ENCODE measurements at regions not wholly inside any gene's neighbourhood (a gene's known extent, or its start where the extent isn't known, plus 50 kb on each side); places are given as distances from the start of the nearest gene placed in this dataset.

DNA sequence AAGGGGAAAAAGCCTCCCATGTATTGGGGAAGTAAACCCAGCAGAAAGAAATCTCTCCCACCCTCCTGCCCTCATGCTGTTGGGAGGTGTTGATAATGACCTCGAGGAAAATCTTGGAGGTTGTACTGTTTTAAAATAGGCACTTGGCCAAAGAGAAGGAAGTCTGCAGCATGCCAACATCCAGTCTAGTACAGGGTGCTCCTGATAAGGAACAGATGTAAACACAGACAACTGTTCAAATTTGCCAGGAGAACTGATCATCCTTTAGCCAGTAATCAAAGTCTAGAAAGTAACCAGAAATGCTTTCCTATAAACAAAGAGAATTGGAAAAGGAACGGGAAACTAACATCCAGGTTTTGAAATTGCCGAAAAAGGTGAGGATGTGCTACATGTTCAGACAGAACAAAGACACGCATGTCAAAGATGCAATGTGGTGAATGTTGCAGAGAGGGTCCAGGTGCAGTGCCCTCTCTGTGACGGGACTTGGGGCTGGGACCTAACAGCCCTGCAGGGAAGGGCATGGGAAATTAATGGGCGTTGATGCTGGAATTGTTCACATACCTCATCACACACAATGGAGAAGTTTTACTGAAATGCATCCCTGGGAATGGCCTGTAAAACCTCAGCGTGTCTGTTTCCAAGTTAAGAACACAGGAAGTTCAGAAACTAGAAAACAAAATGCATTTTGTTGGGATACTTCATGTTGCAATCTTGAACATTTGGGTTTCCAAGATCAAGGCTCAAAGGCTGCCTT is 125.7 kb upstream of the RND3 start:
- TF ChIP-seq SP1 (IDR thresholded peaks at IDR 0.05; ENCODE audit: low read depth) = no peak
- TF ChIP-seq, protein P1, sequence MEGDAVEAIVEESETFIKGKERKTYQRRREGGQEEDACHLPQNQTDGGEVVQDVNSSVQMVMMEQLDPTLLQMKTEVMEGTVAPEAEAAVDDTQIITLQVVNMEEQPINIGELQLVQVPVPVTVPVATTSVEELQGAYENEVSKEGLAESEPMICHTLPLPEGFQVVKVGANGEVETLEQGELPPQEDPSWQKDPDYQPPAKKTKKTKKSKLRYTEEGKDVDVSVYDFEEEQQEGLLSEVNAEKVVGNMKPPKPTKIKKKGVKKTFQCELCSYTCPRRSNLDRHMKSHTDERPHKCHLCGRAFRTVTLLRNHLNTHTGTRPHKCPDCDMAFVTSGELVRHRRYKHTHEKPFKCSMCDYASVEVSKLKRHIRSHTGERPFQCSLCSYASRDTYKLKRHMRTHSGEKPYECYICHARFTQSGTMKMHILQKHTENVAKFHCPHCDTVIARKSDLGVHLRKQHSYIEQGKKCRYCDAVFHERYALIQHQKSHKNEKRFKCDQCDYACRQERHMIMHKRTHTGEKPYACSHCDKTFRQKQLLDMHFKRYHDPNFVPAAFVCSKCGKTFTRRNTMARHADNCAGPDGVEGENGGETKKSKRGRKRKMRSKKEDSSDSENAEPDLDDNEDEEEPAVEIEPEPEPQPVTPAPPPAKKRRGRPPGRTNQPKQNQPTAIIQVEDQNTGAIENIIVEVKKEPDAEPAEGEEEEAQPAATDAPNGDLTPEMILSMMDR (IDR thresholded peaks at IDR 0.05 in 2 of 3, conservative IDR thresholded peaks at IDR 0.05 in 1 of 3; ENCODE audit: borderline replicate concordance in 1 of 3, insufficient read depth in 1 of 3, low read depth in 2 of 3, low read length in 2 of 3) = no peak
- no peak for TF ChIP-seq POLR2A (IDR thresholded peaks at IDR 0.05; ENCODE audit: borderline replicate concordance, extremely low read depth, insufficient read depth, insufficient read length)
- TF ChIP-seq POLR2AphosphoS5 (IDR thresholded peaks at IDR 0.05; ENCODE audit: low read depth, low read length) = no peak
- TF ChIP-seq, protein P2, sequence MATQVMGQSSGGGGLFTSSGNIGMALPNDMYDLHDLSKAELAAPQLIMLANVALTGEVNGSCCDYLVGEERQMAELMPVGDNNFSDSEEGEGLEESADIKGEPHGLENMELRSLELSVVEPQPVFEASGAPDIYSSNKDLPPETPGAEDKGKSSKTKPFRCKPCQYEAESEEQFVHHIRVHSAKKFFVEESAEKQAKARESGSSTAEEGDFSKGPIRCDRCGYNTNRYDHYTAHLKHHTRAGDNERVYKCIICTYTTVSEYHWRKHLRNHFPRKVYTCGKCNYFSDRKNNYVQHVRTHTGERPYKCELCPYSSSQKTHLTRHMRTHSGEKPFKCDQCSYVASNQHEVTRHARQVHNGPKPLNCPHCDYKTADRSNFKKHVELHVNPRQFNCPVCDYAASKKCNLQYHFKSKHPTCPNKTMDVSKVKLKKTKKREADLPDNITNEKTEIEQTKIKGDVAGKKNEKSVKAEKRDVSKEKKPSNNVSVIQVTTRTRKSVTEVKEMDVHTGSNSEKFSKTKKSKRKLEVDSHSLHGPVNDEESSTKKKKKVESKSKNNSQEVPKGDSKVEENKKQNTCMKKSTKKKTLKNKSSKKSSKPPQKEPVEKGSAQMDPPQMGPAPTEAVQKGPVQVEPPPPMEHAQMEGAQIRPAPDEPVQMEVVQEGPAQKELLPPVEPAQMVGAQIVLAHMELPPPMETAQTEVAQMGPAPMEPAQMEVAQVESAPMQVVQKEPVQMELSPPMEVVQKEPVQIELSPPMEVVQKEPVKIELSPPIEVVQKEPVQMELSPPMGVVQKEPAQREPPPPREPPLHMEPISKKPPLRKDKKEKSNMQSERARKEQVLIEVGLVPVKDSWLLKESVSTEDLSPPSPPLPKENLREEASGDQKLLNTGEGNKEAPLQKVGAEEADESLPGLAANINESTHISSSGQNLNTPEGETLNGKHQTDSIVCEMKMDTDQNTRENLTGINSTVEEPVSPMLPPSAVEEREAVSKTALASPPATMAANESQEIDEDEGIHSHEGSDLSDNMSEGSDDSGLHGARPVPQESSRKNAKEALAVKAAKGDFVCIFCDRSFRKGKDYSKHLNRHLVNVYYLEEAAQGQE (IDR thresholded peaks at IDR 0.05; ENCODE audit: low read depth) = no peak
- TF ChIP-seq EZH2 (IDR thresholded peaks at IDR 0.05) = no peak
- TF ChIP-seq RAD21 (IDR thresholded peaks at IDR 0.05; ENCODE audit: low read depth) = no peak
- TF ChIP-seq, protein P3, sequence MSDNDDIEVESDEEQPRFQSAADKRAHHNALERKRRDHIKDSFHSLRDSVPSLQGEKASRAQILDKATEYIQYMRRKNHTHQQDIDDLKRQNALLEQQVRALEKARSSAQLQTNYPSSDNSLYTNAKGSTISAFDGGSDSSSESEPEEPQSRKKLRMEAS (IDR thresholded peaks at IDR 0.05) = no peak
